GM23248 (cell line): ENCODE measurements at regions not wholly inside any gene's neighbourhood (a gene's known extent, or its start where the extent isn't known, plus 50 kb on each side); places are given as distances from the start of the nearest gene placed in this dataset.

Source experiments
- EZH2 ChIP-seq: fragments of 200-600 bp; sonication (generic); IDR thresholded peaks from 2 replicates; pipeline ENCODE4 v1.6.1; 2018; ENCODE audit warnings: antibody characterized with exemption, mild to moderate bottlenecking; ENCODE audit not compliant: insufficient read depth, poor library complexity, severe bottlenecking
- EZH2phosphoT487 ChIP-seq: fragments of 200-600 bp; sonication (generic); IDR thresholded peaks from 2 replicates; pipeline ENCODE4 v1.6.1; 2018; ENCODE audit warnings: antibody characterized with exemption, moderate library complexity, mild to moderate bottlenecking, low read depth; ENCODE audit not compliant: insufficient read depth

- TF ChIP-seq EZH2 (no peak), EZH2phosphoT487 (no peak)
Measured at GRCh38 chr3:30548600-30548999, 57.8 kb upstream of the TGFBR2 start.
